ENCODE measurements at regions not wholly inside any gene's neighbourhood (a gene's known extent, or its start where the extent isn't known, plus 50 kb on each side); places are given as distances from the start of the nearest gene placed in this dataset.

DNA sequence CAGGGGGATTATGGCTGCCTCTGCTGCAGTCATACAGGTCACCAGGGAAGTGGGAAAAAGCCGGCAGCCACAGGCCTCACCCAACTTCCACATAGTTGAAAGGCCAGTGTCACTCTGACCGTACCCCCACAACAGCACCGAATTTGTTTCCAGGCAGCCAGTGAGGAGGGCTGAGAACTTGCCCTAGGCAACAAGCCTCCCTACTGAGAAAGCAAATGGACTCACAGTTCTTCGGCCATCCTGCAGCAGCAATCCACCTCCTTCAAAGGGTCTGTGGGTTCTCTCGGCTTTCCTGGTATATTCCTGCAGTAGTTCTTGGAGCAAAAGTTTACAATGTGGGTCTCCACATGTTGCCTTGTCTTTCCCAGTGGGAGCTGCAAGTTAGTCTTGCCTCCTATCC, 251.3 kb downstream of the ETNK1 start:
- DNase-seq (ENCODE audit: low read depth): no peak
- no peak overlapping the region for H3K4me3 ChIP-seq (ENCODE audit: control insufficient read depth, low read depth, low read length)
- TF ChIP-seq, protein P1, sequence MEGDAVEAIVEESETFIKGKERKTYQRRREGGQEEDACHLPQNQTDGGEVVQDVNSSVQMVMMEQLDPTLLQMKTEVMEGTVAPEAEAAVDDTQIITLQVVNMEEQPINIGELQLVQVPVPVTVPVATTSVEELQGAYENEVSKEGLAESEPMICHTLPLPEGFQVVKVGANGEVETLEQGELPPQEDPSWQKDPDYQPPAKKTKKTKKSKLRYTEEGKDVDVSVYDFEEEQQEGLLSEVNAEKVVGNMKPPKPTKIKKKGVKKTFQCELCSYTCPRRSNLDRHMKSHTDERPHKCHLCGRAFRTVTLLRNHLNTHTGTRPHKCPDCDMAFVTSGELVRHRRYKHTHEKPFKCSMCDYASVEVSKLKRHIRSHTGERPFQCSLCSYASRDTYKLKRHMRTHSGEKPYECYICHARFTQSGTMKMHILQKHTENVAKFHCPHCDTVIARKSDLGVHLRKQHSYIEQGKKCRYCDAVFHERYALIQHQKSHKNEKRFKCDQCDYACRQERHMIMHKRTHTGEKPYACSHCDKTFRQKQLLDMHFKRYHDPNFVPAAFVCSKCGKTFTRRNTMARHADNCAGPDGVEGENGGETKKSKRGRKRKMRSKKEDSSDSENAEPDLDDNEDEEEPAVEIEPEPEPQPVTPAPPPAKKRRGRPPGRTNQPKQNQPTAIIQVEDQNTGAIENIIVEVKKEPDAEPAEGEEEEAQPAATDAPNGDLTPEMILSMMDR (conservative IDR thresholded peaks at IDR 0.05; ENCODE audit: control insufficient read depth, insufficient read depth, low read depth, low read length): no peak

DNA sequence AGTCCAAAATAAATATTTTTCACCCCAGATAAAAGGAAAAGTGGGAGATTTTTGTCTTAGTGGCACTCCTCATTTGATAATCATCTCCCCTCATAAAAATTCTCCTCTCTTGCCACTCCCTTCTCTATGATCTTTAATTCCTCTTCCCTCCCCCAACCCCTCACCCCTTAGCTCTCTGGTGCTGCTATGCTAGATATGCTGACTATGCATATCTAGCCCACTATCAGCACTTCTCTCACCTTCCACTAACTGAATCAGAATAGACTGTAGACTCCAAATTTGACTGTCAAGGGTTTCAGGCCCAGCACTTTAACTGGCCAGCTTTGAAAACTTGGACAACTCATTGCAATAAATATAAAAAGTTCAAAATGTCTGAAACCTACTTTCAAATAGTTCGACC, 254.2 kb downstream of the ETNK1 start:
- DNase-seq (ENCODE audit: low read depth): no peak
- TF ChIP-seq, protein P1 (conservative IDR thresholded peaks at IDR 0.05; ENCODE audit: control insufficient read depth, insufficient read depth, low read depth, low read length): no peak
- no peak overlapping the region for H3K4me3 ChIP-seq (ENCODE audit: control insufficient read depth, low read depth, low read length)

DNA sequence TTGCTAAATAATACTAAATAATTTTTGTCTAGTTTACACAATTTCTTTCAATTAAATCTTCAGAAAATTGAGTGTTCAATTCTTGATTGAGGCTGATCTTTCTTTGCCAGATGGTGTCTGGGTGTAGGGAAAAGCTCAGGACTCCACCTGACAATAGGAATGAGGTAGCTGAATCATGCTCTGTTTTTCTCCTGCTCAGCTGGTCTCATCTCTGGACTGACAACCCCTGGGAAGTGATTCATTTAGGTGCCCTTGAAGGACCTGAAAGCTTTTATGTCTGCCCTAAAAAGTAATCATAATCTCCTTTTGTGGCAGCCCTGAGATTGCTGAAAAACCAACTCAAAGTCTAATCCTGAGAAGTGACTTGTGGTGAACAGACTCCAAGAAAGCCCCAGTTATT, 255.4 kb downstream of the ETNK1 start:
- TF ChIP-seq, protein P1 (conservative IDR thresholded peaks at IDR 0.05; ENCODE audit: control insufficient read depth, insufficient read depth, low read depth, low read length): no peak
- DNase-seq (ENCODE audit: low read depth): no peak
- H3K4me3 ChIP-seq (ENCODE audit: control insufficient read depth, low read depth, low read length): no peak overlapping the region

DNA sequence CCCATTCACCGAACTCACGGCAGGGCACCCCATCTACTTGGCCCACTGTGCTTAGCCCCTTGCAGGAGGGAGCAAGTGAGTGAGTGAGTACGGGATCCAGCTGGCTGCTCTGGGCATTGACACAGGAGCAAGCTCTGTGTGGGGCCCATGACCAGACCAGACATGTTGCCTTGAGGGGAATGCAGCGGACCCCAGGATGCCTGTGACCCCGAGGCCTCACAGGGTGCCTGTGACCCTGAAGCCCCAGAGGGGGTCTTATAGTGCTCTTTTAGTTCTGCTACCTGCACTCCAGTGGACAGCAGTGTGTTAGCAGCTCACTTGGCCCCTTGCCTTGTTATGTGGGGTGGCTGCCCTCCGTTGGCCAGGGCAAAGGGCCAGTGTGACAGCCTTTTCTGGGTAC, 255.8 kb downstream of the ETNK1 start:
- no peak for DNase-seq (ENCODE audit: low read depth)
- H3K4me3 ChIP-seq (ENCODE audit: control insufficient read depth, low read depth, low read length): no peak overlapping the region
- TF ChIP-seq, protein P1 (conservative IDR thresholded peaks at IDR 0.05; ENCODE audit: control insufficient read depth, insufficient read depth, low read depth, low read length): no peak

DNA sequence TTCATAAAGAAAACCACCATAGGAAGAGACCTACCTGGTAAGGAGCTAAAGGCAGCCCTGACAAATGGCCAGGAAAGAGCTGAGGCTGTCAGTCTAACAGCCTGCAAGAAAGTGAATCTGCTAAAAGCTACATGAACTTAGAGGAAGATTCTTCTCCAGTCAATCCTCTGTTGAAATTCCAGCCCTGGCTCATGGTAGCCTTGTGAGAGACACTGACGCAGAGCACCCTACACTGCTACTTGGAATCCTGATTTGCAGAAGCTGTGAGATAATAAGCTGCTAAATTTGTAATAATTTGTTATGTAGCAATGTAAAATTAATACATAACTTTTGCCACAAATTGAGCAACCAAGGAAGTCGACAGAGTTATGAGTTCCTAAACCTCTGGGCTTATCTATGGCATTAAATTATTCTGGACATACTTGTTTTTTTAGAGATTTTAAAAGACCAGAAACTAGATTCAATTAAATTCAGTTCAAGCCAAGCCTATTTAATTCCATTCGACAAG, 257.0 kb downstream of the ETNK1 start:
- no peak for DNase-seq (ENCODE audit: low read depth)
- TF ChIP-seq, protein P1 (conservative IDR thresholded peaks at IDR 0.05; ENCODE audit: control insufficient read depth, insufficient read depth, low read depth, low read length): no peak
- H3K4me3 ChIP-seq (ENCODE audit: control insufficient read depth, low read depth, low read length): no peak overlapping the region

DNA sequence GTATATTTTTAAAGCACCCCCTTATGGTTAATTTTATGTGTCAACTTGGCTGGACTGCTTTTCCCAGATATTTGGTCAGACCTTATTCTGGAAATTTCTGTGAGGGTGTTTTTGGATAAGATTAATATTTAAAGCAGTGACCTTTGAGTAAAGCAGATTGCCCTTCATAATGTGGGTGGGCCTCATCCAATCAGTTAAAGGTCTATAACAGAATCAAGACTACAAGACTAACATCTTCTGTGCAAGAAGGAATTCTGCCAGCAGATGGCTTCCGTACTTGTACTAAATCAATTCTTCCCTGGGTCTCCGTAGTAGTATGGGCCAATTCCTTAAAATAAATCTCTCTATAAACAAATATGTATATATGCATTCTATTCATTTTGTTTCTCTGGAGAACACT, 257.6 kb downstream of the ETNK1 start:
- DNase-seq (ENCODE audit: low read depth): no peak
- TF ChIP-seq, protein P1 (conservative IDR thresholded peaks at IDR 0.05; ENCODE audit: control insufficient read depth, insufficient read depth, low read depth, low read length): peak; percentile 1

DNA sequence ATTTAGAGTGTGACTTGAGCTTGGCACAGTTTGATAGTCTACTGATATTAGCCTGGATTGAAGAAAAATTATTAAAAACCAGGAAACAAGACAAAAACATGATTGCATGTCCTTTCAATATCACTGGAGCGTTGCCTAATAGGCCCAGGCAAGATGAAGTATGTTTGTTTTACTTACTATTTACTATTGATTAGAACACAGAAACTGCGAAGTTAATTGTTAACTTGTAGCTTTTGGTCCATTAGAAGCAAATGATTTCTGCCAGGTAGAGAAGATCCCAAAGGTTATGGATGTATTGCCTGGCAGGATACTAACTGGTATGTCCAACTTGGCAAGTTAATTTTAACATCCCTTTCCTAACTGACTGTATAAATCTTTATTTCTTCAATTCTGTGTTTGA, 268.9 kb downstream of the ETNK1 start:
- H3K4me3 ChIP-seq (ENCODE audit: control insufficient read depth, low read depth, low read length): no peak overlapping the region
- no peak for DNase-seq (ENCODE audit: low read depth)
- TF ChIP-seq, protein P1 (conservative IDR thresholded peaks at IDR 0.05; ENCODE audit: control insufficient read depth, insufficient read depth, low read depth, low read length): no peak

More for the DNA sequence above, 257.6 kb downstream of the ETNK1 start:
- no peak overlapping the region for H3K4me3 ChIP-seq (ENCODE audit: control insufficient read depth, low read depth, low read length)

Measured in fibroblast of mammary gland (primary cell).